ENCODE measurements at regions not wholly inside any gene's neighbourhood (a gene's known extent, or its start where the extent isn't known, plus 50 kb on each side); places are given as distances from the start of the nearest gene placed in this dataset.

DNA sequence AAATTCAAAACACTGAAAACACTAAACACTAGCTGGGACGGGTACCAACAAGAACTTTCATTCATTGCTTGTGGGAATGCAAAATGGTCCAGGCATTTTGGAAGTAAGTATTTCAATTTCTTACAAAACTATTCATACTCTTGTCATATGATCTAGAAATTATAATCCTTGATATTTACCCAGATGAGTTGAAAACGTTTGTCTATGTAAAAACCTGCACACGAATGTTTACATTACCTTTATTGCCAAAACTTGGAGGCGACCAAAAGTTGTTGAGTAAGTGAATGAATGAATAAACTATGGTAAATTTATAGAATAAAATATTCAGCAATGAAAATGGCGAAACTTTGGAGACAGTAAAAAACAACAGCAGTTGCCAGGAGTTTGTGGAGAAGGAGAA lies 222.1 kb upstream of the EDIL3 start:
- TF ChIP-seq, protein P1, sequence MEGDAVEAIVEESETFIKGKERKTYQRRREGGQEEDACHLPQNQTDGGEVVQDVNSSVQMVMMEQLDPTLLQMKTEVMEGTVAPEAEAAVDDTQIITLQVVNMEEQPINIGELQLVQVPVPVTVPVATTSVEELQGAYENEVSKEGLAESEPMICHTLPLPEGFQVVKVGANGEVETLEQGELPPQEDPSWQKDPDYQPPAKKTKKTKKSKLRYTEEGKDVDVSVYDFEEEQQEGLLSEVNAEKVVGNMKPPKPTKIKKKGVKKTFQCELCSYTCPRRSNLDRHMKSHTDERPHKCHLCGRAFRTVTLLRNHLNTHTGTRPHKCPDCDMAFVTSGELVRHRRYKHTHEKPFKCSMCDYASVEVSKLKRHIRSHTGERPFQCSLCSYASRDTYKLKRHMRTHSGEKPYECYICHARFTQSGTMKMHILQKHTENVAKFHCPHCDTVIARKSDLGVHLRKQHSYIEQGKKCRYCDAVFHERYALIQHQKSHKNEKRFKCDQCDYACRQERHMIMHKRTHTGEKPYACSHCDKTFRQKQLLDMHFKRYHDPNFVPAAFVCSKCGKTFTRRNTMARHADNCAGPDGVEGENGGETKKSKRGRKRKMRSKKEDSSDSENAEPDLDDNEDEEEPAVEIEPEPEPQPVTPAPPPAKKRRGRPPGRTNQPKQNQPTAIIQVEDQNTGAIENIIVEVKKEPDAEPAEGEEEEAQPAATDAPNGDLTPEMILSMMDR (IDR thresholded peaks at IDR 0.05) = no peak
- H3K36me3 ChIP-seq = no peaks in the 10 kb centered on the region
- H3K27me3 ChIP-seq (ENCODE audit: low read depth) = no peaks in the 10 kb centered on the region
- no peak for ATAC-seq
- no peaks in the 10 kb centered on the region for H3K9me3 ChIP-seq
- DNase-seq = no peak
- H3K4me3 ChIP-seq = no peak overlapping the region
- intact Hi-C loops (cut with DNase I) = no loop called here
- no peaks in the 10 kb centered on the region for H3K4me1 ChIP-seq
- H3K27ac ChIP-seq = no peak overlapping the region

- Histone ChIP-seq H3K4me1 (no peaks in the 10 kb centered on the region), H3K27ac (no peak overlapping the region), H3K36me3 (no peaks in the 10 kb centered on the region), H3K27me3 (ENCODE audit: low read depth) (no peaks in the 10 kb centered on the region), H3K4me3 (no peak overlapping the region), H3K9me3 (no peaks in the 10 kb centered on the region)
- DNase-seq (no peak), ATAC-seq (no peak)
- TF ChIP-seq, protein P1 (IDR thresholded peaks at IDR 0.05) = no peak
- intact Hi-C loops (cut with DNase I) = no loop called here
Observed at GRCh38 chr5:84605241-84605640, 220.6 kb upstream of the EDIL3 start.

GRCh38 chr5:84603568-84604185 lies 219.0 kb upstream of the EDIL3 start:
- TF ChIP-seq, protein P1 (IDR thresholded peaks at IDR 0.05) = no peak
- Histone ChIP-seq H3K36me3 (no peaks in the 10 kb centered on the region), H3K9me3 (no peaks in the 10 kb centered on the region), H3K4me1 (no peaks in the 10 kb centered on the region), H3K27me3 (ENCODE audit: low read depth) (no peaks in the 10 kb centered on the region), H3K4me3 (no peak overlapping the region), H3K27ac (no peak overlapping the region)
- DNase-seq (no peak), ATAC-seq (no peak)
- intact Hi-C loops (cut with DNase I) = no loop called here

GRCh38 chr5:84602371-84602771 lies 217.7 kb upstream of the EDIL3 start:
- no peaks in the 10 kb centered on the region for H3K36me3 ChIP-seq
- intact Hi-C loops (cut with DNase I) = no loop called here
- no peaks in the 10 kb centered on the region for H3K9me3 ChIP-seq
- no peaks in the 10 kb centered on the region for H3K4me1 ChIP-seq
- H3K27me3 ChIP-seq (ENCODE audit: low read depth) = no peaks in the 10 kb centered on the region
- no peak overlapping the region for H3K4me3 ChIP-seq
- ATAC-seq (no peak), DNase-seq (no peak)
- no peak overlapping the region for H3K27ac ChIP-seq
- TF ChIP-seq, protein P1 (IDR thresholded peaks at IDR 0.05) = no peak

GRCh38 chr5:84599964-84600363 lies 215.3 kb upstream of the EDIL3 start:
- TF ChIP-seq, protein P1 (IDR thresholded peaks at IDR 0.05) = no peak
- Histone ChIP-seq H3K9me3 (no peaks in the 10 kb centered on the region), H3K4me3 (no peak overlapping the region), H3K36me3 (no peaks in the 10 kb centered on the region), H3K27ac (no peak overlapping the region), H3K4me1 (no peaks in the 10 kb centered on the region), H3K27me3 (ENCODE audit: low read depth) (no peaks in the 10 kb centered on the region)
- intact Hi-C loops (cut with DNase I) = no loop called here
- ATAC-seq (peak in 1 of 2 donors; percentile 35), DNase-seq (no peak)
